Breast epithelium (tissue), 3 donors: ENCODE measurements at regions not wholly inside any gene's neighbourhood (a gene's known extent, or its start where the extent isn't known, plus 50 kb on each side); places are given as distances from the start of the nearest gene placed in this dataset.

Experiments used
- CTCF ChIP-seq, 3 donors: fragments of 450-650 bp; IDR thresholded peaks; one replicate each; pipeline ENCODE4 v1.5.1; 2016 to 2017; ENCODE audit warnings: antibody characterized with exemption in 3 of 3, mild to moderate bottlenecking in 3 of 3, moderate library complexity in 3 of 3
- POLR2A ChIP-seq: fragments of 450-650 bp; IDR thresholded peaks from one replicate; pipeline ENCODE4 v1.6.1; 2016; ENCODE audit warnings: antibody characterized with exemption, mild to moderate bottlenecking, moderate library complexity

GRCh38 chr12:78746001-78746400, 118.6 kb upstream of the SYT1 start:
- no peak for TF ChIP-seq CTCF (IDR thresholded peaks at IDR 0.05)
- TF ChIP-seq POLR2A, result no peak
